Islet precursor cell (in vitro differentiated cells): ENCODE measurements at regions not wholly inside any gene's neighbourhood (a gene's known extent, or its start where the extent isn't known, plus 50 kb on each side); places are given as distances from the start of the nearest gene placed in this dataset.

Source experiments
- DNase-seq: peaks from one replicate; pipeline ENCODE4 v3.0.0-alpha.2; 2018

GRCh38 chr4:145231906-145232700 lies 51.7 kb upstream of the OTUD4 start:
- no peak for DNase-seq

GRCh38 chr4:145230726-145231125 lies 50.3 kb upstream of the OTUD4 start:
- DNase-seq = no peak
